Activated T-cell treated with anti-CD3 and anti-CD28 coated beads for 24 hours (primary cell): ENCODE measurements at regions not wholly inside any gene's neighbourhood (a gene's known extent, or its start where the extent isn't known, plus 50 kb on each side); places are given as distances from the start of the nearest gene placed in this dataset.

Source experiments
- DNase-seq: peaks from one replicate; pipeline ENCODE4 v3.0.0-alpha.2; 2020; ENCODE audit warnings: low read depth

DNA sequence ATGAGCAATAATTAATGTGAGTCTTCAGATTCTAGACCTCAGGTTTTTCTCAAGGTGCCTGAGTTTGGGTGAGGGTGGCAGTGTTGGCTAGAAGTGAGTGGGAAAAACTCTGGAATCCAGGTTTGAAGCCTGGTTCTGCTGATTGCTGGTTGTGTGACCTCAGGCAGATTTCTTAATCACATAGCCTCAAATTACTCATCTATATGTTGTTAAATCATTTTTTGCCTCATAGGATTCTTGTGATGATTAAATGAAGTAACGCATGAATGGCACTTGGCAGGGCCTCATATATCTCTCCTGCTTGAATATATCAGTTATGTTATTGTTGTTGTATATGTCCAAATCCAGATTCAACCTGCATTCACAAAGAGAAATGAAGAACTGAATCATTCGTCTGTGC lies 60.5 kb downstream of the NR2F2 start:
- DNase-seq, result no peak

DNA sequence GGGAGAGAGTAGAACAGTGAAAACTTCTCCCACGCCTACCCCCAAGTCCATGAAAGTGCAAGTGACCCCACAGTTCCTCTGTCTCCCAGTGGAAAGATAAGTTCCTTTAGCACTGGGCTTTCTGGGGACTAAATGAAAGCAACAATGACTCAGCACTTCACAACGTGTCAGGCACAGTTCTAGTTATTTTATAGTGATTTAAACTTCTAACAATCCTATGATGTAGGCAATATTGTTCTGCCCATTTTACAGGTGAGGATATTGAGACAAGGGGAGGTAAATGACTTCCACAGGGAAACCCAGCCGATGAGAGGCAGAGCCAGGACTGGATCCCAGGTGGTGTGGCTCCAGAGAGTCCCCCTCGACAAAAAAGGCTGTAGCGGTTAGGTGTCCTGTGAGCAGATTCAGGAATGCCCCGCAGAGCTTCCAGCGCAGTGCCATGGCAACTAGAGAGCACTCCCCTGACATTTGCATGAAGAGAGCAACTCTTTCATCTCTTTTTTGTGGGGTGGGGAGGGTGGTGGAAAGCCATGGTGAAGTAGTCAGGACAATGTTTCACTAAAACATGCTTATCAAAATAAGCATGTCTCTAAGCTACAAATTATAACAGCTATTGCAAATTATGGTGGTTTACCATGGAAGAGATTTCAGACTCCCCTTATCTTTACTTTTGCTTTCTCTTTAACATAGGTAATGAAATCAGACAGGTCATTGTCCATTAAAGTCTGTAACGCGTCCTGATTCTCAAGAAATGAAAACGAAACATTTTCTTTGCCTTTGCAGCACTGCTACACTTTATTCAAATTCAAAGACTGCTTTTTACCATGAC lies 62.1 kb downstream of the NR2F2 start:
- no peak for DNase-seq

DNA sequence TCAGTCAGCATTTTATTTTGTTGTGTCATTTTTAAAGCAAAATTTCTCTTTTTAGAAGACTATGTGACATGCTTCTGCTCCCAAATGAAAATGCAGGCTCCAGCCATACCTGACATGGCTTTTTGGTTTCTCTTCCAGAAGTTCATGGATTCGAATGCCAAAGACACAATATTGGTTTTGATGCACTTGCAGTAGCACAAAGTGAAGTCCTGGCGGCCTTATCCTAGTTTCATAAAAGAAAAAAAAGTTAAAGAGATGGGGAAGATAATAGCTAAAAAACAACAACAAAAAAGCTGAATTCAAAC lies 62.7 kb downstream of the NR2F2 start:
- no peak for DNase-seq

DNA sequence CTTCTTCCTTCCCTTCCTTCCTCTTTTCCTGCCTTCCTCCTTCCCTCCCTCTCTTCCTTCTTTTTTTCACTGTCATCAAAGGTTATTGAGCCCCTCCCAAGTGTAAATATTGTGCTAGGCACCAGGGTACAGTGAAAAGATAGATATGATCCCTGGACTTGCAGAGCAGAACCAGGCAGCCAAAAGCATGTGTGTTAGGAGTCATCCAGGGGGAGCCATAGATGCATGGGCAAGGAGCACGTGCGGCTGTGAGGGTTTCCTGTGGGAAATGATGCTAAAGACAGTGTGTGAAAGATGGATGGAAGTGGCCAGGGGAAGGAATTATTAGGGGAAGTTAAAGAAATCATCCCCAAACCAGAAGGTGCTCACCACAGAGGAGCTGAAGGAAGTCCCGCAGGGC lies 65.2 kb downstream of the NR2F2 start:
- no peak for DNase-seq

DNA sequence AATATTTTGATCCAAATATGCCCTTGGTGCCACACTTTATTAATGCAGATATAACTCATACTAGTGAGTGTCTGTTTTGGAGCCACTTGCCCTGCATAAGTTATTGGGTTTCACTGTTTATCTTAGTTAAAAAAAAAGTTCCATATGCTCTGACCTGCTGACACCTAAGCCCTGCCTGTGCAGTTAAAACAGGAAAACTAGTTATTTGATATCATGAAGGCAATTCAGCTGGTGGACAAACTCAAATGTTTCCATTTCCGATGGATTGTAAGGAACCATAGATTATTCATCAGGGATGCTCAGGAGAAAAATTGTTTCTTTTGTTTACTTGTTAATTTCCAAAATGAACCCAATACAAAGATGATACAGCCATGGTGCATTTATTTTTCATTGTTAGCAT lies 68.3 kb downstream of the NR2F2 start:
- no peak for DNase-seq

DNA sequence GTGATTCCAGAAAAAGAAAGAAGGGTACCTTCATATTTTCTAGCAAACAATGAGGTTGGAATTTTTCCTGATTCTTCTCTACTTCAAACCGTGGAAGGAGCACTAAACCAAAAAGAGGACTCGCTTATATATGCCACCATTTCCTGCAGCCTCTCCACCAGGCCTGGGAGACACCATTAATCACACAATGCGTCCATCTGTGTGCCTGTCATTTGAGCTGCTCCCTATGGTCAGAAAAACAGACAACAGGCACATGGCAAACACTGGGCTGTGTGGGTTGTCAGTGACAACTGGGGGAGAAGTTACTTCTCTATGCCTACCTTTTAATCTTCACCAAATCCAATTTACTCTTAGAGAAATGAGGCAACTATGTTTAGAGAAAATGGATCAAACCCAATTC lies 71.9 kb downstream of the NR2F2 start:
- no peak for DNase-seq

DNA sequence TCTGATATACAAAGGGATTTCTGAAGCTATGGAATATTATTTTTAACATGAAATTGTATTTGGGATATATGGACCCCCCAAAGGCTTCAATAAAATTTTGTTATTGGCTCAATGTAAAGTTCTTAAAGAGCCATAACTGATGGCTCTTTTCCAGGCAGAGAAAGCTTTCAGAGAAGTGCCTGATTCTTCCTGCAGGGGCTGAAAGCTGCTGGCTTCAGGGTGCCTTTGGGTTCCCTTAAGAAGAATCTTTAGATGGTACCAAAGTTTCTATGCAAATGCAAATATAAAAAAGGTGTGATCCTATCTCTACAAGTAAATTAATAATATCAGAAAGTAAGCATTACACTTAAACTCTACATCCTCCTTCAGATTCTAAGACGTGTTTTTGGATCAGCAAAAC lies 72.6 kb downstream of the NR2F2 start:
- no peak for DNase-seq

DNA sequence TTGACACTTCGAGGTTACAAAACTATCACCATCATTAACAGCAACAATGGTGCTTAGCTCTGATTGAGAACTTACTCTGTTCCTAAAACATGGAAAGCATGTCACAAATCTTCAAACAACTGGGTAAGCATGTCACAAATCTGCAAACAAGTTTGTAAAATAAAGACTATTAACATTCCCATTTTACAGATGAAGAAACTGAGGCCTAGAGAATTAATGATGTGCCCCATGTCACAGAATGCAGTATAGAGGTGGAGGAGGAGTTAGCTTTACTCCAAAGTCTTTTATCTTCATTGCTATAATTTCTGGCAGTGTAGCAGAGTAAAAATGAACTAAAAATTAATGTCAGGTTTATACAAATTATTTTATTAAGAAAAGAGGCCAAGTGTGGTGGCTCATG lies 73.4 kb downstream of the NR2F2 start:
- DNase-seq, result no peak

DNA sequence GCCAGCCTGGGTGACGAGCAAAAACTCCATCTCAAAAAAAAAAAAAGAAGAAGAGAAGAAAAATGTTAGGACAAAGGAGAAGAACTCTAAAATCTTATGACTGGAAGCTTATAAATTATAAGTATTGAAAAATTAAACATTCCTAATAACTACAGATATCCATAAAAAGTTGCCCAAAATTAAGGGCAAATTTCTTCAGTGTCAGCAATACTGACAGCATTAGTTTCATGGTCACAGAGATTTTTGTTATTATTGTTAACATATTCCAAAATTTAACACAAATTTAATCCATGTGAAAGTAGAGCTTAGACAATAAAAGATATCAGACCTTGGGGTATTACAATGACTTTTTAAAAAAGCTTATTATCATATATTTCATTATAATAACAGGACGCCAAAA lies 74.1 kb downstream of the NR2F2 start:
- no peak for DNase-seq

DNA sequence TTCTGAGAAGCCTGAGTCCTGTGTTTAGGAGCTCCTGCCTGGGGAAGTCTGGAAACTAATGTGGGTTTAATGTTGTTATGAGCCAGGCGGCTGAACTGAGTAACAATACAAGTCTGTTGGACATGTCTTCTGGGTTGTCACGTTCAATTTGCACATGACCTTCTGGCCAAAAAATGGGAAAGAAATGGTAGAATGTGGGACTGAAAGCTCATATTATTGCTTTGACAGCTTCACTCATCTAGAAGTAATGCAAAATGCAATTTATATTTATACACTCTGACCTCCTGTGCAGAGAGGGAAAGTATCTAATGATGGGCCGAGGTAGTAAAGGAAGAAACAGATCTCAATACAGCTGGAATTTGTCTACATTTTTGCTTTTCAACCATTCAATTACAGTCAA lies 75.8 kb downstream of the NR2F2 start:
- no peak for DNase-seq

DNA sequence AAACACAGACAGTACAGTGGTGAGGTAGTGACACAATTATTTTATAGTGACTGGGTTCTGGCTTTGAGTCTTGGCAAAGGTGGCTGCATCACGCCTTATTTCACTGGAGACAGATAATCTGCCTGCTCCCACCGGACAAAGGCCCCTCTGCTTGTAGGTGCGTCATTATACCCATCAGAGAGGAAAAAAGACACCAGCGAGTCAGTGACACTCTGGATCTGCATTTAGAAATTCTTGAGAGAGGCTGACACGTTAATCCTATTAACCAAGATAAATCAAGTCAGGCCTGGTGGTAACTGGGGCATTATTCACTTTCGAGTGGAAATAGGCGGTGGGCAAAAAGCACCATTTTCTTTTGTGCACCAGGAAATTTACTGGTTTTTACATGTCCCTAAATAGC lies 76.2 kb downstream of the NR2F2 start:
- DNase-seq, result no peak

DNA sequence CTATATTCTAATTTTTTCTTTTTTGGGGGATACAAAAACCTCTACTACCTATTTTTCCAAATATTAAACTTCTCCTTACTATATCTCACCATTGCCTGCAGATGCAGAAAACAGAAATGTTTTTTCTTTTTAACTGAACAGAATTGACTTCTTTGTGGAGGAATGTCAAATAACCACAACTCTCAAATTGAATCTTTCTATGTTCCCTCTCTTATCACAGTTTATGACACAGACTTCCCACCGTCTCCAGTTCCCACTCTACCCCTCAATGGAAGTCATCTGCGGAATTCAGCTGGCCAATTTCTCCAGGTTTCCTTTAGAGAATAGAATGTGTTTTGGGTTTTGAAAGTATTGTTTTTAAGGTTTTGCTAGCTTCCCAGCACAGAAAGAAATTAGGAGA lies 77.0 kb downstream of the NR2F2 start:
- DNase-seq, result no peak

DNA sequence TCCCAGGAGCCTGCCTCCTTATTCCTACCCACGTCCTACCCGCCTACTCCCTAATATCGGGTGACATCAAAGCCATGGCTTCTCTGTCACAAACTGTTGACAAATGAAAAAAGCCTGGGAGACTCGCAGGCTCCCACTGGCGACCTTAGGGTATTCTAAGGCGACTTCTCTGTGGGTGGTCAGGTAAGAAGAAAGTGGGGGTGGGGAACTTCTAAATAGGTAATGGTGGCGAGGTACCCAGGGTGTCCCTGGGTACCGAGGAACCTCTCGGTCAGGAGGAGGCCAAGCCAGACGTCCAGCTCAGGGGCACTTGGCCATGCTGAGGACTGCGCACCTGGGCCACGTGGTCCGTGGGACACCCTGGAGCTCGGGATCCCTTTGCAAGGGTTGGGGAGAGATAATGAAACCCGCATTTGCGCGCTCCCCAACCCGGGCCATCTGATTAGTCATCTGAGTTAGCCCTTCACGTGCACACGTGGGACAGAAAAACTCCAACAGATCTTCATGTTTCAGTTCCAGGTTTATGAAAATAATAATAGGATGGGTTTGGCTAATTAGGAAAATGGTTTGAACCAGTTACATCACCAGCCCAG lies 78.2 kb downstream of the NR2F2 start:
- DNase-seq, result no peak

DNA sequence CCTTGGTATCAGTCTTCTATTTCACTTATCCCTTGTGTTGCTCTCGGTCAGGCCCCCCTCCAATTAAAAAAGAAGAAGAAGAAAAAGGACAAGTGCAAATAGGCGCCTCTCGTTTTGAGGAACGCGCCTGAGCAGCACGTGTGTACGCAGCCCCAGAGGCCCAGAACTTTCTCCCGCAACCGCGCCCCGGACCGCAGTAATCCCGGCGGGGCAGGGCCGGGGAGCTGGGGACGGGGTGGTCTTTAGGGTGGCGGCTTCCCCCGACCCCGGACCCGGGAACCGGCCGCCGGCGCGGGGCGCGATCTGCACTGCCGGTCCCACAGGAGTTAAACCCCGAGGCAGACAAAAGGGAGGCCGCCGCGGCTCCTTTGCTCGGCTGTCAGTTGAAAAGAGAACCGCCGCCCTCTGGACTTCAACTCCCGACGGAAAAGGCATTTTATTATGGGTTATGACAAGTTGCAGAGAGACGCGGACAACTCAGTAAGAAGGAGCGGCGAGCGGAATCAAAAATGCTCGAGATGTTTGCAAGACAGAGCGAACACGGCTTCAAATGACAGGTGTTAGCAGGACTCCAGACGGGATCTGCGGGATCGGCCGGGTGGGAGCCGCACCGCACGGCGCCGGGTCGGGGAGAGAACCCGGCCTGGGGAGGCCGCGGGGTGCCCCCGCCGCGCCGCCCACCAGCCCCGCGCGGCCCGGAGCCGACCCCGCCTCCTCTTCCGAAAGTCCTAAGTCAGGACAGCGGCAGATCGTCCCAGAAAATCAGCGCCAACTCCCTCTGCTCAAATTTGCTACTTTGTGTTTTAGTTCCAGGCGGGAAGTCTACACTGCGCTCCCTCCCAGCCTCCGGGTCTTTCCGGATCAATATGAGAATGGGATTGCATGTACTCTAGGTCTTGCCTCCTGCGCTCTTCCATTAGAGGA lies 79.0 kb downstream of the NR2F2 start:
- no peak for DNase-seq

DNA sequence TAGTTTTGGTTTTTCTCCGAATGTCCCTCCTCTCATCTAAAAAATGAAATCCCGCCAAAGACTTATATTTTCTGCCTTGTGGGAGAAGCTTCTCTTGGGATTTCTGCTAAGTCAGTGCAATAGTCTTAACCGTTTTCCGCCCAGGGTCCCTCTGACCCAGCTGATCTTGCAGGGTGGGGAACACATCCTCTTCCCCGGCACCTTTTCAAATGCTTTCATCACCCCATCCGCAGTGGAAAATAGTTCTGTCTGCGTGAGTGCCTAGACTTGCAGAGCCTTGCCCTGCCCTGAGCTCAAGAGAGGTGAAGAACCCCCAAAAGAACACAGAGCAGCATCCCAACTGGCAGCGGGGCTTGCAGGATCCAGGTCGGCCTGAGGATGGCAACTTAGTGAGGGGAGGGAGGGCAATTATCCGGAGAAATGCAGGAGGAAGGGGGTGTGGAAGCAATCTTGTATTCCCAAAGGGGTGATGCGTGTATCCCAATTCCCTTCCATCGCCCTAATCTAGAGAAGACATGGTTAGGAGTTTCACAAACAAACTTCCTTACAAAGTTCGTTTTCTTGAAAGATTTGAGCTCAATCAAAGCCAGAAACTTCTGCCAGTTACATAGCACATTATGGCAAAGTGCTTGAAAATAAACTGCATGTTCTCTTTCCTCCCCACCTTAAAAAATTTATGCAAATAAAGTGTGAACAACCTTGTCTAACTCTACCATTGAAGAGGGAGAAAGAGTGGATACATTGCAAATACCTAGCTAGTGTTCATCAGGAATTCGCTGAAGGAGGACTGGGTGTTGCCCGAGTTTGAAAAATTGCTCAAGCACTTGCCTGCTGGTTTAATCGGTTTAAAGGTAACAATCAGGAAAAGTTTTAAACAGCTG lies 79.9 kb downstream of the NR2F2 start:
- DNase-seq, result no peak

DNA sequence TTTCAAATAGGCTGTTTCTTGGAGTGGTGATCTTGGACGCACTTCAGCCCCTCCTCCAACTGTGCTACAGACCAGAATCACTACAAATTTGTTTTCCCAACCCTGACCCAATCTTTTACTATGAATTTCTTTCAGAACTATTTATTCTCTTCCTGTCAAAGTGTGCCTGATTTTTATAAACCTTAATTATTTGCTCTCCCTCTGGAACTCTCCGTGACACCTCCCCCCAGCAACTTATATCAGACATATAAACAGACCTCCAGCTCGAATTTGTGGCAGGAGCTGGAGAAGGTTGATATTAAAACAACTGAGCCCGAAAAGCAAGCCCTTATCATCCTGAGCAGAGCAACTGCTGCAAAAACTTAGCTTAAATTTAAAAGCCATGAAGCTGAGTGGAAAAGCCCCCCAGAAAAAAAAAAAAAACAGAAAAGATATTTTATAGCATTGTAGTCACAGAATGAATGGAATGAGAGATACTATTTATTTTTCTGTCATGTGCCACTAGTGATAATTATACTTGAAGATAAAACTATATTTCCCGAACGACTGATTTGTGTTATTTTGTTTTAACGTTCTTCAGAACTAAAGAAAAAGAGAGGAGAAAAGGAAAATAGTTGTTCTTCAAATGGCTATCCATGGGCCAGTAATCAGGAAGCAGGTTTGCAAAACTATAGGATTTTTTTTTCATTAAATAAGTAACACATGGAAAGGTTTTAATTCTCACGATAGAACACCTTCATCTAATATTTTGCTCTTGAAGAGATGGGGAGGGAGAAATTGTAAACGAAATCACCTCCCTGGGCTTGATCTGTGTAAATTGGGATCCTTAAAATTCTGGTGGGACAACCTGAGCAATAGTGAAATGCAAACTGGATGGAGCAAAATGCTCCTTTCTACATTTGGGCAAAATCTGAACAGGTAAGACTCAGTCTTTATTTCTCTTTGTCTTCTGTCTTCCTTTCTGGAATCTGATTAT lies 80.8 kb downstream of the NR2F2 start:
- no peak for DNase-seq

DNA sequence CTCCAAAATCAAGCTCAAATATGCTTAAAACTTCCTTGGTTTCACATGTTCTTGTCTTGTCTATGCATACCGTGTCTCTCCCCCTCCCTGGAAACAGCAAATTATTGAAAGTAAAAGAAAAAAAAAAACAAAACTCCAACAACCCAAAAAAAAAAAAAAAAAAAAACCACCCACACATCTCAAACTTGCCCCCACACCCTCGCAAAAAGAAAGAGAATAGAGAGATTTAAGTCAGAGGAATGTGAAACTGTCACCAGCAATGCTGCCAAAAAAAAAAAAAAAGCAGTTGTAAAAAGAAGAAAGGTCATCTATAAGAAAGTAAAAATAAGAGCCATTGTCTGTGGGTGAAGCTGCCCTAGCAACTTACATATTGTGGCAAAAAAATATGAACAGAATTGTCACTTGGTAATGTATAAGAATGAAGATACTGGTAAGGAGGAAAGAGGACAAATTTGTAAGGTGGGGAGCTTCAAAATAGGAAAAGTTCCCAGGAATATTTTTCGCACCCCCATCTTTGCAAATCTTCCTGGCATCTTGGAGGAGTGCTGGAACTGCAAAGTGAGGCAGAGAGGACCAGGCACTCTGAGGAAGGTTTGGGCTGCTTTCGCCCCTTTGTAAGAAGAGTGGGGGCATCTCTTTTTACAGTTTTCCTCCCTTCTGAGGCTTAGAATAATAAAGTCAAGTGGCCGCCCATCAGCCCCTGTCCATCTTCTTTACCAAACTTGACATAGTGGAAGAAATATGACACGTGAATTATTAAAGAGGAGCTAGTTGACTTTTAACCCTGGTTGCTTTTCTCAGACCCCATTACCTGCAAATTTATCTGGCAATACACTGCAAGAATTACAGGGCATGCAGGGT lies 81.8 kb downstream of the NR2F2 start:
- no peak for DNase-seq

DNA sequence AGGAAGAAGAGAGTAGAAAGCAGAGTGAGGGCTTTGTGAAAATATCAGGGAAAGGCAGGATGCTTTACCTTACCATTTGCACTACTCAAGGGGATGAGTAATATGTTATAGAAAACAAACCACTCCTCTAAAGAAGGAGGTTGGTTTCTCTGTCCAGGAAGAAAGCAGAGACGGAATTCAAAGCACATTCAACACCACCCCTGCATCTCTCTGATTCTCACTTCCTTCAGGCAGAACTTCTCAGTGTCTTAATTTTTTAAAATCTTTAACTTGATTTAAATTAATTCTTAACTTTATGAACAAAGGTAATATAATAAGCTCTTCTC lies 82.4 kb downstream of the NR2F2 start:
- DNase-seq, result no peak

DNA sequence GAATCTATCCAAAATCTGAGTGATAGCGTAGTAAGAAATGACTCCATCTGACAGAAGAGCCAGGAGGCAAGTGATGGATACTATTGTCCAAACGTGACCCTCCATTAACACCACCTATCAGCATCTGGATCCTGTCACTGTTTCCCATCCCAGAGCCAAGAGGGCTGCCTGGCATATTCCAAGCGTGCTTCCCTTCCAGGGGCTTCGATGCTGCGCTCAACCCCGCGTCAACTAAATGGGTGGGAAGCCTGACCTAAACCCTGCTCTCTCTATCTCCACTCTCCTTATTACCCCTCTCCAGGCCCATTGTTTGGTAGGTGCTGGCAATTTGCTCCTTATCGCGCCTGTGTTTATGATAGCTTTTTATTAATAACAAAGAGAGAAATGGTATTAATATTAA lies 83.2 kb downstream of the NR2F2 start:
- DNase-seq, result no peak

DNA sequence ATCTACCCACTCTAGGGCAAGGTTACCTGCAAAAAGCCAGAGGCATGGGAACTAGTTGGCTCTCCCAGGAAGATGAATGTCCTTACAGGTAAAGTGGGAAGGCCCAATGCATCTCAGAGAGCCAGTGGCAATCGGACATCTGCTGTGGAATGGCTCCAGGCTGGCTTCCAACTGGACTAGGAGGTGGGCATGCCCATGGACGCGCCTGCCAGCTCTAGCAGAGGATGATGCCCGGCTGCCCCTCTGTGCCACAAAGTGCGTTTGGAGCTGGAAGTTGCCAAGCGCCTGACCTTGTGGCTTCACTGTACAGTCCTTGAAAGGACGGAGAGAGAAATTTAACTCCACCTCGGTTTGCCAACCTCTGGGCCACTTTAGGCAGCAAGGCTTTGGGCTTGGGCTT lies 84.4 kb downstream of the NR2F2 start:
- no peak for DNase-seq
